Astrocyte (in vitro differentiated cells and primary cell): ENCODE measurements at regions not wholly inside any gene's neighbourhood (a gene's known extent, or its start where the extent isn't known, plus 50 kb on each side); places are given as distances from the start of the nearest gene placed in this dataset.

ENCODE experiments used
- DNase-seq: peaks from one replicate; pipeline ENCODE4 v3.0.0-alpha.2; 2010; ENCODE audit warnings: low read depth
- FAIRE-seq: peaks from 2 replicates; lab custom pipeline; 2011; peaks lifted over from hg19 to GRCh38; lab: Jason Lieb, UNC
- H2AFZ ChIP-seq: 2 replicates; pipeline ENCODE4 v1.6.0; 2012; ENCODE audit warnings: low read depth, low read length, inconsistent platforms
- H3K27ac ChIP-seq: 2 replicates; pipeline ENCODE4 v1.5.1; 2011; ENCODE audit warnings: low read depth, low read length, inconsistent platforms
- H3K27me3 ChIP-seq: 2 replicates; pipeline ENCODE4 v1.6.0; 2011; ENCODE audit warnings: low read length, inconsistent platforms; ENCODE audit not compliant: insufficient read depth
- H3K36me3 ChIP-seq: 2 replicates; pipeline ENCODE4 v1.5.1; 2011; ENCODE audit warnings: low read length, inconsistent platforms; ENCODE audit not compliant: insufficient read depth
- H3K4me1 ChIP-seq: 2 replicates; pipeline ENCODE4 v1.5.1; 2011; ENCODE audit warnings: low read length, inconsistent platforms; ENCODE audit not compliant: insufficient read depth
- H3K4me2 ChIP-seq: 2 replicates; pipeline ENCODE4 v1.6.0; 2012; ENCODE audit warnings: low read length, inconsistent platforms
- H3K4me3 ChIP-seq: 2 replicates; pipeline ENCODE4 v1.5.1; 2011; ENCODE audit warnings: low read depth, mild to moderate bottlenecking, low read length, inconsistent platforms; ENCODE audit not compliant: insufficient read depth
- H3K79me2 ChIP-seq: 2 replicates; pipeline ENCODE4 v1.6.0; 2012; ENCODE audit warnings: mild to moderate bottlenecking, low read length, inconsistent platforms; ENCODE audit not compliant: insufficient read depth
- H3K9ac ChIP-seq: 2 replicates; pipeline ENCODE4 v1.6.0; 2012; ENCODE audit warnings: mild to moderate bottlenecking, low read length, inconsistent platforms
- H3K9me3 ChIP-seq: 2 replicates; pipeline ENCODE4 v1.5.1; 2012; ENCODE audit warnings: low read depth, mild to moderate bottlenecking, low read length, inconsistent platforms; ENCODE audit not compliant: insufficient read depth
- H4K20me1 ChIP-seq: 2 replicates; pipeline ENCODE4 v1.6.0; 2012; ENCODE audit warnings: low read length, inconsistent platforms; ENCODE audit not compliant: insufficient read depth
- H3K27ac Mint-ChIP-seq: one replicate; pipeline ENCODE4 v1.8.0; 2021; ENCODE audit warnings: mild to moderate bottlenecking, mixed read lengths; ENCODE audit not compliant: unreplicated experiment
- H3K27me3 Mint-ChIP-seq: one replicate; pipeline ENCODE4 v1.8.0; 2021; ENCODE audit warnings: low read depth, mixed read lengths; ENCODE audit not compliant: unreplicated experiment
- H3K36me3 Mint-ChIP-seq: one replicate; pipeline ENCODE4 v1.8.0; 2021; ENCODE audit warnings: low read depth, mixed read lengths; ENCODE audit not compliant: unreplicated experiment
- H3K4me1 Mint-ChIP-seq: one replicate; pipeline ENCODE4 v1.8.0; 2021; ENCODE audit warnings: low read depth, mixed read lengths; ENCODE audit not compliant: unreplicated experiment
- H3K4me3 Mint-ChIP-seq: one replicate; pipeline ENCODE4 v1.8.0; 2021; ENCODE audit warnings: mild to moderate bottlenecking, moderate library complexity, mixed read lengths; ENCODE audit not compliant: unreplicated experiment
- H3K9me3 Mint-ChIP-seq: one replicate; pipeline ENCODE4 v1.8.0; 2021; ENCODE audit warnings: mild to moderate bottlenecking, mixed read lengths; ENCODE audit not compliant: unreplicated experiment
- CTCF ChIP-seq: IDR thresholded peaks from 2 replicates; pipeline ENCODE4 v1.5.1; 2011; ENCODE audit warnings: low read depth, mild to moderate bottlenecking, inconsistent platforms, low read length, moderate library complexity; ENCODE audit not compliant: insufficient read depth
- EZH2 ChIP-seq: IDR thresholded peaks from 2 replicates; pipeline ENCODE4 v1.6.1; 2012; ENCODE audit warnings: mild to moderate bottlenecking, low read length, inconsistent platforms; ENCODE audit not compliant: insufficient read depth

- H3K36me3 ChIP-seq: no peaks in the 10 kb centered on the region
- H3K27ac ChIP-seq: no peak overlapping the region
- no peaks in the 10 kb centered on the region for H3K27me3 ChIP-seq
- no peaks in the 10 kb centered on the region for H3K4me1 Mint-ChIP-seq
- H3K79me2 ChIP-seq: no peaks in the 10 kb centered on the region
- no peaks in the 10 kb centered on the region for H4K20me1 ChIP-seq
- H2AFZ ChIP-seq: no peak overlapping the region
- H3K9ac ChIP-seq: no peak overlapping the region
- FAIRE-seq (no peak), DNase-seq (no peak)
- no peak overlapping the region for H3K4me3 ChIP-seq
- TF ChIP-seq EZH2 (no peak), CTCF (no peak)
- H3K27me3 Mint-ChIP-seq: no peaks in the 10 kb centered on the region
- H3K9me3 ChIP-seq: no peaks in the 10 kb centered on the region
- H3K27ac Mint-ChIP-seq: no peak overlapping the region
- no peak overlapping the region for H3K4me2 ChIP-seq
- no peaks in the 10 kb centered on the region for H3K4me1 ChIP-seq
- no peaks in the 10 kb centered on the region for H3K36me3 Mint-ChIP-seq
- H3K9me3 Mint-ChIP-seq: peaks cover 3% of the 10 kb centered on the region
- no peak overlapping the region for H3K4me3 Mint-ChIP-seq
These were observed 207.6 kb upstream of the SERP2 start for GRCh38 chr13:44165889-44166496.

DNA sequence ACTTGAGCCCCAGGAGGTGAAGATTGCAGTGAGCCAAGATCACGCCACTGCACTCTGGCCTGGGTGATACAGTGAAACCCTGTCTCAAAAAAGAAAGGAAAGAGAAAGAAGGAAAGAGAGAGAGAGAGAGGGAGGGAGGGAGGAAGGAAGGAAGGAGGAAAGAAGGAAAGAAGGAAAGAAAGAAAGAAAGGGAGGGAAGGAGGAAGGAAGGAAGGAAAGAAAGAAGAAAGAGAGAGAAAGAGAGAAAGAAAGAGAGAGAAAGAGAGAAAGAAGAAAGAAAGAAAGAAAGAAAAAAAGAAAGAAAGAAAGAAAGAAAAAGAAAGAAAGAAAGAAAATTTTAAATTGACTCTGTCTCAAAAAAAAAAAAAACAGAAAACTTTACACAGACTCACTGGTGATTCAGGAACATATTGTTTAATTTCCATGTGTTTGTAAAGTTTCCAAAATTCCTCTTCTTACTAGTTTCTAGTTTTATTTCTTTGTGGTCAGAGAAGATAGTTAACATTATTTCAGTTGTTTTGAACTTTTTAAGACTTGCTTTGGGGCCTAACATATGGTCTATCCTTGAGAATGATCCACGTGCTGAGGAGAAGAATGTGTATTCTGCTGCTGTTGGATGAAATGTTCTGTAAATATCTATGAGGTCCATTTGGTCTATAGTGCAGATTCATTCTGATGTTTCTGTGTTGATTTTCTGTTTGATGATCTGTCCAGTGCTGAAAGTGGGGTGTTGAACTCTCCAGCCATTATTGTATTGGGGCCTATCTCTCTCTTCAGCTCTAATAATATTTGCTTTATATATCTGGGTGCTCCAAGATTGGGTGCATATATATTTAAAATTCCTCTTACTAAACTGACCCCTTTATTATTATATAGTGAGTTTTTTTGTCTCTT is 204.4 kb upstream of the SERP2 start:
- Mint-ChIP-seq H3K27me3 (no peaks in the 10 kb centered on the region), H3K4me1 (peaks cover under 1% of the 10 kb centered on the region), H3K36me3 (no peaks in the 10 kb centered on the region), H3K4me3 (no peak overlapping the region), H3K27ac (no peak overlapping the region), H3K9me3 (peaks cover 2% of the 10 kb centered on the region)
- TF ChIP-seq EZH2 (no peak), CTCF (no peak)
- no peaks in the 10 kb centered on the region for H3K9me3 ChIP-seq
- DNase-seq (no peak), FAIRE-seq (no peak)
- no peaks in the 10 kb centered on the region for H3K36me3 ChIP-seq
- no peak overlapping the region for H3K4me3 ChIP-seq
- H3K4me1 ChIP-seq: no peaks in the 10 kb centered on the region
- no peak overlapping the region for H3K27ac ChIP-seq
- H4K20me1 ChIP-seq: no peaks in the 10 kb centered on the region
- no peaks in the 10 kb centered on the region for H3K79me2 ChIP-seq
- no peak overlapping the region for H3K4me2 ChIP-seq
- H3K9ac ChIP-seq: no peak overlapping the region
- no peaks in the 10 kb centered on the region for H3K27me3 ChIP-seq
- no peak overlapping the region for H2AFZ ChIP-seq

DNA sequence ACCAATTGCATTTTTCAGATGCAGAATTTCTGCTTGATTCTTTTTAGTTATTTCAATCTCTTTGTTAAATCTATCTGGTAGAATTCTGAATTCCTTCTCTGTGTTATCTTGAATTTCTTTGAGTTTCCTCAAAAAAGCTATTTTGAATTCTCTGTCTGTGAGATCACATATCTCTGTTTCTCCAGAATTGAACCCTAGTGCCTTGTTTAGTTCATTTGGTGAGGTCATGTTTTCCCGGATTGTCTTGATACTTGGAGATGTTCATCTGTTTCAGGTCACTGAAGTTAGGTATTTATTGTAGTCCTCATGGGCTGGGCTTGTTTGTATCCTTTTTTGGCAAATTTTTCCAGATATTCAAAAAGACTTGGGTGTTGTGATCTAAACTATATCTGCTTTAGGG is 202.9 kb upstream of the SERP2 start:
- no peak overlapping the region for H3K9ac ChIP-seq
- DNase-seq: no peak
- TF ChIP-seq EZH2 (no peak), CTCF (no peak)
- no peaks in the 10 kb centered on the region for H3K36me3 Mint-ChIP-seq
- H3K27ac Mint-ChIP-seq: no peak overlapping the region
- H3K27me3 Mint-ChIP-seq: no peaks in the 10 kb centered on the region
- H3K4me1 Mint-ChIP-seq: peaks cover 14% of the 10 kb centered on the region
- no peak overlapping the region for H3K4me2 ChIP-seq
- no peaks in the 10 kb centered on the region for H3K9me3 ChIP-seq
- no peak overlapping the region for H3K4me3 ChIP-seq
- no peak overlapping the region for H3K4me3 Mint-ChIP-seq
- no peaks in the 10 kb centered on the region for H3K27me3 ChIP-seq
- no peaks in the 10 kb centered on the region for H3K79me2 ChIP-seq
- no peaks in the 10 kb centered on the region for H3K9me3 Mint-ChIP-seq
- peaks cover 9% of the 10 kb centered on the region for H3K4me1 ChIP-seq
- H2AFZ ChIP-seq: no peak overlapping the region
- no peaks in the 10 kb centered on the region for H4K20me1 ChIP-seq
- H3K27ac ChIP-seq: no peak overlapping the region
- no peak for FAIRE-seq
- H3K36me3 ChIP-seq: no peaks in the 10 kb centered on the region
